Esophagus muscularis mucosa (tissue), 4 donors: ENCODE measurements at regions not wholly inside any gene's neighbourhood (a gene's known extent, or its start where the extent isn't known, plus 50 kb on each side); places are given as distances from the start of the nearest gene placed in this dataset.

Experiments used
- DNase-seq: peaks from one replicate; pipeline ENCODE4 v3.0.0-alpha.2; 2017; ENCODE audit errors: extremely low spot score
- H3K27ac ChIP-seq, 4 donors: fragments of 200-600 bp; sonication (generic); replicated peaks in 1 of 4; 1 replicate in 3 of 4; 2 replicates in 1 of 4; pipeline ENCODE4 v1.5.1; 2016 to 2019; ENCODE audit warnings: mild to moderate bottlenecking in 1 of 4
- H3K27me3 ChIP-seq, 4 donors: fragments of 200-600 bp; sonication (generic); one replicate each; pipeline versions ENCODE4 v1.5.1 to v1.6.0; 2016 to 2019
- H3K36me3 ChIP-seq, 4 donors: fragments of 200-600 bp; sonication (generic); one replicate each; pipeline ENCODE4 v1.5.1; 2016 to 2019
- H3K4me1 ChIP-seq, 4 donors: fragments of 200-600 bp; sonication (generic); one replicate each; pipeline ENCODE4 v1.5.1; 2016 to 2019
- H3K4me3 ChIP-seq, 4 donors: fragments of 200-600 bp; sonication (generic); 1 replicate in 2 of 4; 2 replicates in 2 of 4; pipeline ENCODE4 v1.5.1; 2016 to 2019; ENCODE audit warnings: mild to moderate bottlenecking in 4 of 4, moderate library complexity in 1 of 4
- H3K9me3 ChIP-seq, 4 donors: fragments of 200-600 bp; sonication (generic); 1 replicate in 3 of 4; 2 replicates in 1 of 4; pipeline ENCODE4 v1.5.1; 2016 to 2019
- CTCF ChIP-seq, 3 experiments: fragments of 200-600 bp in 2 of 3; fragments of 450-650 bp in 1 of 3; sonication (generic) in 2 of 3; IDR thresholded peaks; one replicate each; pipeline ENCODE4 v1.5.1; 2017 to 2019; ENCODE audit warnings: antibody characterized with exemption in 3 of 3, mild to moderate bottlenecking in 2 of 3, moderate library complexity in 1 of 3
- EP300 ChIP-seq: sonication (generic); formaldehyde crosslinking; IDR thresholded peaks from one replicate; pipeline ENCODE4 v1.6.1; 2017; ENCODE audit warnings: antibody characterized with exemption
- POLR2A ChIP-seq: fragments of 450-650 bp; IDR thresholded peaks from one replicate; pipeline ENCODE4 v1.6.1; 2017; ENCODE audit warnings: antibody characterized with exemption, moderate library complexity, mild to moderate bottlenecking, low read depth
- POLR2AphosphoS5 ChIP-seq, 2 donors: sonication (generic); formaldehyde crosslinking; IDR thresholded peaks; one replicate each; pipeline ENCODE4 v1.6.1; 2017; ENCODE audit warnings: antibody characterized with exemption in 2 of 2
- WGBS: methylation state at CpG from one replicate; pipeline ENCODE4 v1.1.5; 2018; 5-methylcytosine and 5-hydroxymethylcytosine counted together
- intact Hi-C: fragments of 100-400 bp; cut with DNase I; formaldehyde crosslinking; loops from one replicate; pipeline ENCODE4 v1.15.1; 2023

- H3K27me3 ChIP-seq: no peaks in the 10 kb centered on the region
- no peak for DNase-seq
- H3K4me1 ChIP-seq: peaks cover 0 to 13% (median 0%) of the 10 kb centered on the region in 4 donors
- intact Hi-C loops: no loop called here
- no peaks in the 10 kb centered on the region for H3K36me3 ChIP-seq
- H3K27ac ChIP-seq: no peak overlapping the region
- no peak overlapping the region for H3K4me3 ChIP-seq
- TF ChIP-seq POLR2A (no peak), CTCF (IDR thresholded peaks at IDR 0.05) (no peak), POLR2AphosphoS5 (IDR thresholded peaks at IDR 0.05) (no peak), EP300 (no peak)
- 32% methylated on average over 2 of the region's 2 CpGs for WGBS
- no peaks in the 10 kb centered on the region for H3K9me3 ChIP-seq
These were observed 186.5 kb upstream of the FSTL5 start for GRCh38 chr4:162350331-162350730.

DNA sequence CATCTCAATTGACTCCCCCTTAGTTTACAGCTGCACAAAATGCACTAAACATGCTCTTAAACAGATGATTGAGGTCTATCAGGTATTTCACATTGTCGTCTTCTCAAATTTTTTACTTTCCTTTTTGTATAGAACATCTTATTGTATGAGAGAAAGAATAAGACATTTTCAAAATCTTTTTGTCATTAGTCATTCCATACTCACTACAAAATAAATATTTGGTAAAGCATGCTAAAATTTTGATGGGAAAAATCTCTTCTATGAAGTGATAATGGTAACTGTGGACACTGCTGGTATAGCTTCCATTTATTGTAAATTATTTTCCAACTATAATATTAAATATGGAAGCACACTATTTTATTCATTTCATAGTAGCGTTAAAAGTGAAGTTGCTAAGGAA lies 185.6 kb upstream of the FSTL5 start:
- Histone ChIP-seq H3K9me3 (no peaks in the 10 kb centered on the region), H3K27ac (no peak overlapping the region), H3K27me3 (no peaks in the 10 kb centered on the region), H3K4me3 (no peak overlapping the region), H3K36me3 (no peaks in the 10 kb centered on the region), H3K4me1 (peaks cover 0 to 13% (median 0%) of the 10 kb centered on the region in 4 donors)
- DNase-seq: no peak
- intact Hi-C loops: no loop called here
- 86% methylated on average over 2 of the region's 2 CpGs for WGBS
- TF ChIP-seq CTCF (IDR thresholded peaks at IDR 0.05): no peak
- no peak for TF ChIP-seq EP300
- no peak for TF ChIP-seq POLR2A
- TF ChIP-seq POLR2AphosphoS5 (IDR thresholded peaks at IDR 0.05): no peak

- H3K9me3 ChIP-seq: no peaks in the 10 kb centered on the region
- H3K4me3 ChIP-seq: no peak overlapping the region
These were observed 184.0 kb upstream of the FSTL5 start for GRCh38 chr4:162347842-162348213.

GRCh38 chr4:162347156-162347841 lies 183.5 kb upstream of the FSTL5 start:
- H3K4me1 ChIP-seq: peaks cover 0 to 6% (median 0%) of the 10 kb centered on the region in 4 donors
- no peaks in the 10 kb centered on the region for H3K27me3 ChIP-seq
- H3K4me3 ChIP-seq: no peak overlapping the region
- intact Hi-C loops: no loop called here
- no peaks in the 10 kb centered on the region for H3K9me3 ChIP-seq
- DNase-seq: no peak
- 42% methylated on average over 2 of the region's 2 CpGs for WGBS
- no peaks in the 10 kb centered on the region for H3K36me3 ChIP-seq
- no peak for TF ChIP-seq POLR2AphosphoS5 (IDR thresholded peaks at IDR 0.05)
- TF ChIP-seq POLR2A: no peak
- no peak for TF ChIP-seq EP300
- TF ChIP-seq CTCF (IDR thresholded peaks at IDR 0.05): no peak
- no peak overlapping the region for H3K27ac ChIP-seq

More at GRCh38 chr4:162347842-162348213, 184.0 kb upstream of the FSTL5 start:
- Histone ChIP-seq H3K4me1 (peaks cover 0 to 10% (median 0%) of the 10 kb centered on the region in 4 donors), H3K27ac (no peak overlapping the region), H3K36me3 (no peaks in the 10 kb centered on the region), H3K27me3 (no peaks in the 10 kb centered on the region)
- WGBS: 38% methylated on average over 3 of the region's 3 CpGs
- no peak for DNase-seq
- intact Hi-C loops: no loop called here
- no peak for TF ChIP-seq POLR2AphosphoS5 (IDR thresholded peaks at IDR 0.05)
- no peak for TF ChIP-seq EP300
- TF ChIP-seq CTCF (IDR thresholded peaks at IDR 0.05): no peak
- no peak for TF ChIP-seq POLR2A

- Histone ChIP-seq H3K36me3 (no peaks in the 10 kb centered on the region), H3K27me3 (no peaks in the 10 kb centered on the region), H3K4me1 (peaks cover 0 to 6% (median 0%) of the 10 kb centered on the region in 4 donors), H3K4me3 (no peak overlapping the region), H3K27ac (no peak overlapping the region), H3K9me3 (no peaks in the 10 kb centered on the region)
- intact Hi-C loops: no loop called here
- WGBS: 23% methylated on average over 1 of the region's 1 CpG
- no peak for TF ChIP-seq CTCF (IDR thresholded peaks at IDR 0.05)
- no peak for TF ChIP-seq EP300
- no peak for TF ChIP-seq POLR2A
- TF ChIP-seq POLR2AphosphoS5 (IDR thresholded peaks at IDR 0.05): no peak
- no peak for DNase-seq
These were observed 180.2 kb upstream of the FSTL5 start for GRCh38 chr4:162343967-162344366.
